CD4-positive, alpha-beta T cell (primary cell): ENCODE measurements at regions not wholly inside any gene's neighbourhood (a gene's known extent, or its start where the extent isn't known, plus 50 kb on each side); places are given as distances from the start of the nearest gene placed in this dataset.

Experiments used
- ATAC-seq: fragments of 200-7000 bp; cut with Tn5 transposase; one replicate; pipeline ENCODE4 v1.10.0; 2022; ENCODE audit warnings: mild to moderate bottlenecking; ENCODE audit not compliant: poor library complexity
- CTCF ChIA-PET: fragments of 350-600 bp; sonication (Branson Sonifier 250); formaldehyde crosslinking; loops from one replicate; lab custom pipeline; 2021; ENCODE audit warnings: antibody characterized with exemption, inconsistent platforms; lab: Charles Lee
- POLR2A ChIA-PET: fragments of 350-600 bp; sonication (Branson Sonifier 250); formaldehyde crosslinking; loops from one replicate; lab custom pipeline; 2021; ENCODE audit warnings: antibody characterized with exemption, inconsistent platforms; lab: Charles Lee
- DNase-seq, 14 experiments: peaks; one replicate each; pipeline ENCODE4 v3.0.0-alpha.2; 2013 to 2020; ENCODE audit warnings: mixed read lengths in 2 of 14
- H3K27ac ChIP-seq, 2 donors: one replicate each; pipeline versions ENCODE4 v1.5.1 to v1.7.0; 2013; ENCODE audit warnings: low read length in 2 of 2, low read depth in 1 of 2, mild to moderate bottlenecking in 1 of 2
- H3K27me3 ChIP-seq, 2 experiments: 1 replicate in 1 of 2; 2 replicates in 1 of 2; pipeline versions ENCODE4 v1.6.1 to v1.7.0; 2013; ENCODE audit warnings: low read length in 2 of 2, control low read depth in 1 of 2, mild to moderate bottlenecking in 1 of 2, moderate library complexity in 1 of 2; ENCODE audit not compliant: insufficient read depth in 2 of 2, control insufficient read depth in 1 of 2
- H3K36me3 ChIP-seq: one replicate; pipeline ENCODE4 v1.6.1; 2013; ENCODE audit warnings: low read length, control low read depth; ENCODE audit not compliant: insufficient read depth
- H3K4me1 ChIP-seq: one replicate; pipeline ENCODE4 v1.6.1; 2013; ENCODE audit warnings: low read length, control low read depth; ENCODE audit not compliant: insufficient read depth
- H3K4me3 ChIP-seq: one replicate; pipeline ENCODE4 v1.5.1; 2013; ENCODE audit warnings: mild to moderate bottlenecking, low read length, moderate library complexity
- H3K9me3 ChIP-seq, 2 experiments: 1 replicate in 1 of 2; 2 replicates in 1 of 2; pipeline versions ENCODE4 v1.6.1 to v1.7.0; 2013; ENCODE audit warnings: low read length in 2 of 2, mild to moderate bottlenecking in 2 of 2, control low read depth in 1 of 2, moderate library complexity in 1 of 2; ENCODE audit not compliant: control insufficient read depth in 1 of 2, insufficient read depth in 1 of 2
- H3K27ac Mint-ChIP-seq: one replicate; pipeline ENCODE4 v1.8.0; 2020; ENCODE audit warnings: mixed read lengths
- H3K27me3 Mint-ChIP-seq: one replicate; pipeline ENCODE4 v1.8.0; 2021; ENCODE audit warnings: mixed read lengths
- H3K36me3 Mint-ChIP-seq: one replicate; pipeline ENCODE4 v1.8.0; 2021; ENCODE audit warnings: low read depth, mixed read lengths
- H3K4me1 Mint-ChIP-seq: one replicate; pipeline ENCODE4 v1.8.0; 2021; ENCODE audit warnings: low read depth, mixed read lengths
- H3K4me3 Mint-ChIP-seq: one replicate; pipeline ENCODE4 v1.8.0; 2020; ENCODE audit warnings: mild to moderate bottlenecking, mixed read lengths
- H3K9me3 Mint-ChIP-seq: one replicate; pipeline ENCODE4 v1.8.0; 2020; ENCODE audit warnings: mixed read lengths
- intact Hi-C, 2 experiments: fragments of 100-400 bp; cut with DNase I in 1 of 2; cut with micrococcal nuclease in 1 of 2; formaldehyde crosslinking; loops; one replicate each; pipeline versions ENCODE4 v1.15.1 to v1.9.0; 2023 to 2025; cut with DNase I, micrococcal nuclease
- TF ChIP-seq, protein P1 (sequence below): fragments of 200-600 bp; IDR thresholded peaks from one replicate; pipeline ENCODE4 v1.8.0; 2022; ENCODE audit warnings: antibody characterized with exemption, mild to moderate bottlenecking

DNA sequence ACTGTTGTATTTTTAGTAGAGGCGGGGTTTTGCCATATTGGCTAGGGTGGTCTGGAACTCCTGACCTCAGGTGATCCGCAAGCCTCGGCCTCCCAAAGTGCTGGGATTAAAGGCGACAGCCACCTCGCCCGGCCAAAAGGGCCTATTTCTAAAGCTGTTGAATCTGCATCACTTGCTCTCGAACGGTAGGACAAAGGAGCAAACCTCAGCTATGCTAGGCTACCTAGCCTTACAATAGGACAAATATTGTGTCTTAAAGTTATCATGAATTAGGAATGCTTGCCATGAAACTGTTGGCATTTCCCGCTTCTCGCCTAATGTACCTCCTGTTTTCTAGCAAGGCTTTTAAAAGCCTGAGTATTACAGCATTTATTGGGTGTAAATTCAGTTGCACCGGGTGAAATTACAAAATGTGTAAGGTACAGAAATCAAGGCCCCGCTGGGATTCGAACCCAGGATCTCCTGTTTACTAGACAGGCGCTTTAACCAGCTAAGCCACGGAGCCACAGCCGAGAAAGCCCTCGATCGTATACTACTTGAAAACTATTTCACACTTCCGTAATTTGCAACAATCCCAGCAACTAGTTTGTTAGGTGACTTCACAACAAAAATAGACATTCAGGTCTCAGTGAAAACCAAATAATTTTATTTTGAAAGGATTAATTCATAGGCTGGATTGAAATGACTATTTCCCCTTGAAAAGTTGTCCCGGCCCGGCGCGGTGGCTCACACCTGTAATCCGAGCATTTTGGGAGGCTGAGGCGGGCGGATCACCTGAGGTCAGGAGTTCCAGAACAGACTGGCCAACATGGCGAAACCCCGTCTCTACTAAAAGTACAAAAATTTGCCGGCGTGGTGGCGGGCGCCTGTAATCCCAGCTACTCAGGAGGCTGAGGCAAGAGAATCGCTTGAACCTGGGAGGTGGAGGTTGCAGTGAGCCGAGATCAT, 211.6 kb upstream of the ZNF184 start:
- CTCF ChIA-PET = interaction anchor here (1.3 kb wide), 1 partner anchor 23 kb away, joined by 3 read pairs; no protein-coding TSS in a partner anchor
- H3K4me1 Mint-ChIP-seq = peaks cover 42% of the 10 kb centered on the region
- H3K27ac Mint-ChIP-seq = peak overlapping the region; percentile 93
- Histone ChIP-seq H3K36me3 (no peaks in the 10 kb centered on the region), H3K27ac (no peak overlapping the region), H3K27me3 (peaks cover 33 to 37% of the 10 kb centered on the region in 2 experiments), H3K4me1 (peaks cover 21% of the 10 kb centered on the region), H3K9me3 (peaks cover 17 to 51% of the 10 kb centered on the region in 2 experiments), H3K4me3 (no peak overlapping the region)
- POLR2A ChIA-PET = interaction anchor here (0.7 to 1.6 kb wide), 3 partner anchors 206 to 379 kb away, joined by 3 to 6 read pairs (median 3); partner anchors contain the start of gene ZNF184
- H3K4me3 Mint-ChIP-seq = peak overlapping the region; percentile 89
- intact Hi-C loops = loop anchor here (5.0 to 10.0 kb wide), 5 partner anchors 167 to 1040 kb away; partner anchors contain the start of genes POM121L2 (in 1 of the 2) and ZNF184 (in 1 of the 2)
- ATAC-seq (no peak), DNase-seq (peak in 11 of 14 experiments; percentile 19 to 74 (median 42))
- H3K27me3 Mint-ChIP-seq = peaks cover 69% of the 10 kb centered on the region
- H3K9me3 Mint-ChIP-seq = peaks cover 14% of the 10 kb centered on the region
- TF ChIP-seq, protein P1, sequence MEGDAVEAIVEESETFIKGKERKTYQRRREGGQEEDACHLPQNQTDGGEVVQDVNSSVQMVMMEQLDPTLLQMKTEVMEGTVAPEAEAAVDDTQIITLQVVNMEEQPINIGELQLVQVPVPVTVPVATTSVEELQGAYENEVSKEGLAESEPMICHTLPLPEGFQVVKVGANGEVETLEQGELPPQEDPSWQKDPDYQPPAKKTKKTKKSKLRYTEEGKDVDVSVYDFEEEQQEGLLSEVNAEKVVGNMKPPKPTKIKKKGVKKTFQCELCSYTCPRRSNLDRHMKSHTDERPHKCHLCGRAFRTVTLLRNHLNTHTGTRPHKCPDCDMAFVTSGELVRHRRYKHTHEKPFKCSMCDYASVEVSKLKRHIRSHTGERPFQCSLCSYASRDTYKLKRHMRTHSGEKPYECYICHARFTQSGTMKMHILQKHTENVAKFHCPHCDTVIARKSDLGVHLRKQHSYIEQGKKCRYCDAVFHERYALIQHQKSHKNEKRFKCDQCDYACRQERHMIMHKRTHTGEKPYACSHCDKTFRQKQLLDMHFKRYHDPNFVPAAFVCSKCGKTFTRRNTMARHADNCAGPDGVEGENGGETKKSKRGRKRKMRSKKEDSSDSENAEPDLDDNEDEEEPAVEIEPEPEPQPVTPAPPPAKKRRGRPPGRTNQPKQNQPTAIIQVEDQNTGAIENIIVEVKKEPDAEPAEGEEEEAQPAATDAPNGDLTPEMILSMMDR = no peak
- peaks cover 41% of the 10 kb centered on the region for H3K36me3 Mint-ChIP-seq

DNA sequence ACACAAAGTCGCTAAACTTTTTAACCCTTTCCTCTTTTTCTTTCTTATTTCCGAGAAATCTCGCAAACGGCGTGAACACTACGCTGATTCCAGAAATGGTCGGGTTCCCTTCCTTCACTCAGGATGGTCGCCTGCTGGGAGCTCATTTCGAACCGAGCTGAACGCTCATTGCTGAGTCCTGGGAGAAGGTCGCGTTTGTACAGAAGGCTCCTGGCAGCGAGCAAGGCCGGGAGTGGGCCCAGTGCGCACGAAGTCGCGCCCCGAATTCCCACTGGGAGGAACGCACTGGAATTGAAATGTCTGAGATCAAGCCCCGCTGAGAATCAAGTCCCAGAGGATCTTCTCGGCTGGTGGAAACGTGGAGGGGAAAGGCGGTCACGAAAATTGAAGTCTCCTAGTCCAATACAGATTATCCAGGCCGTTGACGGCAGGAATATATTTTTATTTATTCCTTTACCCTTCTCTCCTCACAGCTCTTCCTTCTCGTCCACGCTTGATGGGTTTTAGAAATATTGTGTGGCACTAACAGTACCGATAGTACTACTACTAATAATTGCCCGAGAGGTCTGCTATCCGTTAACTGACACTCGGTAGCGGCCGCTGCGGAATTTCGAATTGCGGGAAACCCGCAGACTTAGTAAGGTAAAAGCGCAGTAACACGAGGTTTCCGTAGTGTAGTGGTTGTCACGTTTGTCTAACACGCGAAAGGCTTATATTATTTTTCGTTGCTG, 207.2 kb upstream of the ZNF184 start:
- Histone ChIP-seq H3K27ac (no peak overlapping the region), H3K27me3 (peaks cover 65 to 76% of the 10 kb centered on the region in 2 experiments), H3K36me3 (no peaks in the 10 kb centered on the region), H3K4me1 (peaks cover 8% of the 10 kb centered on the region), H3K4me3 (no peak overlapping the region), H3K9me3 (peaks cover 20 to 54% of the 10 kb centered on the region in 2 experiments)
- DNase-seq (no peak), ATAC-seq (no peak)
- Mint-ChIP-seq H3K27ac (peak overlapping the region; percentile 68), H3K27me3 (peaks cover 91% of the 10 kb centered on the region), H3K9me3 (peaks cover 20% of the 10 kb centered on the region), H3K36me3 (peaks cover 24% of the 10 kb centered on the region), H3K4me3 (peak overlapping the region; percentile 48), H3K4me1 (peaks cover 20% of the 10 kb centered on the region)
- TF ChIP-seq, protein P1 = no peak
- CTCF ChIA-PET = interaction anchor here (0.6 kb wide), 1 partner anchor 178 kb away, joined by 3 read pairs; no protein-coding TSS in a partner anchor
- POLR2A ChIA-PET = no interaction called here
- intact Hi-C loops = loop anchor here (1.0 to 10.0 kb wide), 2 partner anchors 11 to 1045 kb away; no protein-coding TSS in a partner anchor

DNA sequence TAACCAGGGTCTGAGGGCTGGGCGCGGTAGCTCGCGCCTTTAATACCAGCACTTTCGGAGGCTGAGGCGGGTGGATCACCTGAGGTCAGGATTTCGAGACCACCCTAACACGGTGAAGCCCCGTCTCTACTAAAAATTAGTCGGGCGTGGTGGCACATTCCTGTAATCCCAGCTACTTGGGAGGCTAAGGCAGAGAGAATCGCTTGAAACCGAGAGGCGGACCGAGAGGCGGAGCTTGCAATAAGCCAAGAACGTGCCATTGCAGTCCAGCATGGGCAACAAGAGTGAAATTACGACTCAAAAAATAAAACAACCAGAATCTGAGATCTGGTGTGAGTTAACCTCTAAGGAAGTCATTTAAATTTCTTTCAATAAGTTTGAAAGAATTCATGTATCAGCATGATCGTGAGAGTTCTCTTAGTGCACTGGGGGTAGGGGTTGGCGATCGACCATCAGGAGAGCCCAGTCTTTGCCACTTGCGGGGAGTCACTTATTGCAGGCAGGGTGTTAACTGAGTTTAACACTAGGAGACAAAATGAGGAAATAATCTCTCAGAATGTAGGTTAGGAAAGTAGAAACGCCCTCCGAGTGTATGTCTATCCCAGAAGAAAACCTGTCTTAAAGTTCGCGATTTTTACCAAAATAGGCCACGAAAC, 206.5 kb upstream of the ZNF184 start:
- Histone ChIP-seq H3K4me1 (peaks cover 8% of the 10 kb centered on the region), H3K27me3 (peaks cover 70 to 78% of the 10 kb centered on the region in 2 experiments), H3K27ac (no peak overlapping the region), H3K9me3 (peaks cover 20 to 52% of the 10 kb centered on the region in 2 experiments), H3K4me3 (no peak overlapping the region), H3K36me3 (no peaks in the 10 kb centered on the region)
- Mint-ChIP-seq H3K9me3 (peaks cover 18% of the 10 kb centered on the region), H3K36me3 (peaks cover 20% of the 10 kb centered on the region), H3K27ac (no peak overlapping the region), H3K4me1 (peaks cover 17% of the 10 kb centered on the region), H3K4me3 (peak overlapping the region; percentile 48), H3K27me3 (peaks cover 93% of the 10 kb centered on the region)
- no peak for ATAC-seq
- intact Hi-C loops = loop anchor here in 1 of 2 experiments (1.0 kb wide), 1 partner anchor 10 kb away; no protein-coding TSS in a partner anchor
- no peak for DNase-seq
- ChIA-PET POLR2A (no interaction called here), CTCF (no interaction called here)
- TF ChIP-seq, protein P1 = no peak
